KMS-11 (cell line): ENCODE measurements at regions not wholly inside any gene's neighbourhood (a gene's known extent, or its start where the extent isn't known, plus 50 kb on each side); places are given as distances from the start of the nearest gene placed in this dataset.

ENCODE experiments used
- H2AFZ ChIP-seq: fragments of 200-600 bp; sonication (generic); 2 replicates; pipeline ENCODE4 v1.6.1; 2016; ENCODE audit warnings: antibody characterized with exemption, mixed run types, low read depth
- H3K27ac ChIP-seq: fragments of 200-600 bp; sonication (generic); 2 replicates; pipeline ENCODE4 v1.6.1; 2016; ENCODE audit warnings: mild to moderate bottlenecking, mixed run types
- H3K27me3 ChIP-seq: fragments of 200-600 bp; sonication (generic); 2 replicates; pipeline ENCODE4 v1.6.1; 2017; ENCODE audit warnings: mild to moderate bottlenecking, low read depth, mixed run types, moderate library complexity; ENCODE audit not compliant: insufficient read depth
- H3K36me3 ChIP-seq: fragments of 200-600 bp; sonication (generic); 2 replicates; pipeline ENCODE4 v1.6.1; 2017; ENCODE audit warnings: mild to moderate bottlenecking, mixed run types; ENCODE audit not compliant: insufficient read depth
- H3K4me1 ChIP-seq: fragments of 200-600 bp; sonication (generic); 2 replicates; pipeline ENCODE4 v1.6.1; 2016; ENCODE audit warnings: mild to moderate bottlenecking, low read depth, mixed run types; ENCODE audit not compliant: poor library complexity, severe bottlenecking
- H3K4me2 ChIP-seq: fragments of 200-600 bp; sonication (generic); 2 replicates; pipeline ENCODE4 v1.7.0; 2016; ENCODE audit warnings: mild to moderate bottlenecking, mixed run types
- H3K4me3 ChIP-seq: fragments of 200-600 bp; sonication (generic); IDR thresholded peaks from 2 replicates; pipeline ENCODE4 v1.6.1; 2017; ENCODE audit warnings: low read depth, low read length, mixed read lengths; ENCODE audit not compliant: insufficient read depth
- H3K79me2 ChIP-seq: fragments of 200-600 bp; sonication (generic); 2 replicates; pipeline ENCODE4 v1.6.1; 2016; ENCODE audit warnings: low read depth, mixed run types; ENCODE audit not compliant: insufficient read depth
- H3K9ac ChIP-seq: fragments of 200-600 bp; sonication (generic); 2 replicates; pipeline ENCODE4 v1.6.1; 2016; ENCODE audit warnings: mild to moderate bottlenecking, mixed run types
- H4K20me1 ChIP-seq: fragments of 200-600 bp; sonication (generic); 2 replicates; pipeline ENCODE4 v1.6.1; 2016; ENCODE audit warnings: mild to moderate bottlenecking, mixed run types; ENCODE audit not compliant: insufficient read depth
- TF ChIP-seq, protein P1 (sequence below): fragments of 200-600 bp; sonication (generic); conservative IDR thresholded peaks from 2 replicates; pipeline ENCODE4 v1.6.1; 2017; ENCODE audit warnings: low read depth, mild to moderate bottlenecking, antibody characterized with exemption, low read length, moderate library complexity, mixed read lengths

- no peaks in the 10 kb centered on the region for H4K20me1 ChIP-seq
- no peak overlapping the region for H3K27ac ChIP-seq
- no peak overlapping the region for H2AFZ ChIP-seq
- H3K36me3 ChIP-seq = no peaks in the 10 kb centered on the region
- H3K4me3 ChIP-seq = no peak overlapping the region
- no peaks in the 10 kb centered on the region for H3K79me2 ChIP-seq
- no peaks in the 10 kb centered on the region for H3K27me3 ChIP-seq
- TF ChIP-seq, protein P1, sequence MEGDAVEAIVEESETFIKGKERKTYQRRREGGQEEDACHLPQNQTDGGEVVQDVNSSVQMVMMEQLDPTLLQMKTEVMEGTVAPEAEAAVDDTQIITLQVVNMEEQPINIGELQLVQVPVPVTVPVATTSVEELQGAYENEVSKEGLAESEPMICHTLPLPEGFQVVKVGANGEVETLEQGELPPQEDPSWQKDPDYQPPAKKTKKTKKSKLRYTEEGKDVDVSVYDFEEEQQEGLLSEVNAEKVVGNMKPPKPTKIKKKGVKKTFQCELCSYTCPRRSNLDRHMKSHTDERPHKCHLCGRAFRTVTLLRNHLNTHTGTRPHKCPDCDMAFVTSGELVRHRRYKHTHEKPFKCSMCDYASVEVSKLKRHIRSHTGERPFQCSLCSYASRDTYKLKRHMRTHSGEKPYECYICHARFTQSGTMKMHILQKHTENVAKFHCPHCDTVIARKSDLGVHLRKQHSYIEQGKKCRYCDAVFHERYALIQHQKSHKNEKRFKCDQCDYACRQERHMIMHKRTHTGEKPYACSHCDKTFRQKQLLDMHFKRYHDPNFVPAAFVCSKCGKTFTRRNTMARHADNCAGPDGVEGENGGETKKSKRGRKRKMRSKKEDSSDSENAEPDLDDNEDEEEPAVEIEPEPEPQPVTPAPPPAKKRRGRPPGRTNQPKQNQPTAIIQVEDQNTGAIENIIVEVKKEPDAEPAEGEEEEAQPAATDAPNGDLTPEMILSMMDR = no peak
- no peak overlapping the region for H3K4me2 ChIP-seq
- no peaks in the 10 kb centered on the region for H3K4me1 ChIP-seq
- H3K9ac ChIP-seq = no peak overlapping the region
These were observed 108.6 kb upstream of the ERCC6L2 start for GRCh38 chr9:95766906-95767305.

GRCh38 chr9:95764533-95765319, 110.8 kb upstream of the ERCC6L2 start:
- no peak overlapping the region for H3K9ac ChIP-seq
- H3K79me2 ChIP-seq = no peaks in the 10 kb centered on the region
- no peak overlapping the region for H2AFZ ChIP-seq
- H3K4me1 ChIP-seq = no peaks in the 10 kb centered on the region
- no peaks in the 10 kb centered on the region for H3K27me3 ChIP-seq
- H3K27ac ChIP-seq = no peak overlapping the region
- TF ChIP-seq, protein P1 = no peak
- H3K4me3 ChIP-seq = no peak overlapping the region
- H4K20me1 ChIP-seq = no peaks in the 10 kb centered on the region
- no peaks in the 10 kb centered on the region for H3K36me3 ChIP-seq
- no peak overlapping the region for H3K4me2 ChIP-seq

DNA sequence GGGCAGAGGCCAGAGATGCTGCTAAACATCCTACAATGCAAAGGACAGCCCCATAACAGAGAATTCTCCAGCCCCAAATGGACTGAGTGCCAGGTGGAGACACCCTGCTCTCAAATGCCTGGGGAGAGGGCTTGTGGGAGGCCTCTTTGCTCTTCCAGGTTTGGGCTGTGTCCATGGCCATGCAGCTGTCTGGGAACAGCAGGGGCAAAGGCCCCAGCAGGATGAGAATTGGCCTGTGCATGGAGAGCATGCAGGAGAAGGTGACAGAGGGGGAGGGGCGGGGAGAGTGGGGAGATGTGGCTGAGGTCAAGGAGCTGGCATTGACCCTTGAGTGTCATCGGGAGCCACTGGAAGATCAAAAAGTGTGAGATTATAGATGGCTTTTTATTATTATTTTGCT, 111.5 kb upstream of the ERCC6L2 start:
- Histone ChIP-seq H2AFZ (no peak overlapping the region), H3K9ac (no peak overlapping the region), H3K4me3 (no peak overlapping the region), H4K20me1 (no peaks in the 10 kb centered on the region), H3K79me2 (no peaks in the 10 kb centered on the region), H3K27ac (no peak overlapping the region), H3K4me1 (no peaks in the 10 kb centered on the region), H3K36me3 (no peaks in the 10 kb centered on the region), H3K4me2 (no peak overlapping the region), H3K27me3 (no peaks in the 10 kb centered on the region)
- TF ChIP-seq, protein P1 = no peak

DNA sequence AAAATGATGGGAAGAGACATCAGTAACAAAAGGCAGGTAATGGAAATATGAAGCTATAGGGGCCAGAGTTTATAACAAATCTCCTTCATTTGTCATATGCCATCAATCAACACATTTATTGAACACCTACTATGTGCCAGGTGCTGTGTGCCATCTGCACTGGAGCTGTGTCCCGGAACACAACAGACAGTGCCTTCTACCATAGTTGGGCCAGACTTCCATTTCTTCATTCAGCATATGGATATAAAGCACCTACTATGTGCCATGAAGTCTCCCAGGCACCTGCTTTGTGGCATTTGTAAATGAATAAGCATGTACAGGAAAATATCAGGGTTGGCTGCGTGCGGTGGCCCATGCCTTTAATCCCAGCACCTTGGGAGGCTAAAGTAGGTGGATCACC, 112.5 kb upstream of the ERCC6L2 start:
- Histone ChIP-seq H3K36me3 (no peaks in the 10 kb centered on the region), H3K27me3 (no peaks in the 10 kb centered on the region), H3K4me3 (no peak overlapping the region), H3K27ac (no peak overlapping the region), H3K4me2 (no peak overlapping the region), H3K9ac (no peak overlapping the region), H3K79me2 (no peaks in the 10 kb centered on the region), H2AFZ (no peak overlapping the region), H4K20me1 (no peaks in the 10 kb centered on the region), H3K4me1 (no peaks in the 10 kb centered on the region)
- TF ChIP-seq, protein P1 = no peak
